Cardiac muscle cell (in vitro differentiated cells and primary cell): ENCODE measurements at regions not wholly inside any gene's neighbourhood (a gene's known extent, or its start where the extent isn't known, plus 50 kb on each side); places are given as distances from the start of the nearest gene placed in this dataset.

ENCODE experiments used
- DNase-seq, 2 donors: peaks; one replicate each; pipeline versions ENCODE4 v3.0.0 to v3.0.0-alpha.2; 2010 to 2017; ENCODE audit warnings: low read depth in 1 of 2, low spot score in 1 of 2
- H3K27ac ChIP-seq: fragments of 200-600 bp; sonication (generic); 2 replicates; pipeline ENCODE4 v1.5.1; 2016
- H3K27me3 ChIP-seq: fragments of 200-600 bp; sonication (generic); 2 replicates; pipeline ENCODE4 v1.6.0; 2016; ENCODE audit warnings: control low read depth
- H3K36me3 ChIP-seq: fragments of 200-600 bp; sonication (generic); 2 replicates; pipeline ENCODE4 v1.5.1; 2016; ENCODE audit warnings: control low read depth
- H3K4me1 ChIP-seq: fragments of 200-600 bp; sonication (generic); 2 replicates; pipeline ENCODE4 v1.8.1; 2017; ENCODE audit warnings: low read depth, mild to moderate bottlenecking, mixed run types
- H3K4me3 ChIP-seq: fragments of 200-600 bp; sonication (generic); 2 replicates; pipeline ENCODE4 v1.5.1; 2016; ENCODE audit warnings: mild to moderate bottlenecking
- H3K9me3 ChIP-seq: fragments of 200-600 bp; sonication (generic); 2 replicates; pipeline ENCODE4 v1.5.1; 2017; ENCODE audit warnings: low read depth, mild to moderate bottlenecking, control low read depth
- TF ChIP-seq, protein P1 (sequence below): IDR thresholded peaks from 2 replicates; pipeline ENCODE4 v1.5.1; 2012; ENCODE audit warnings: low read depth, mild to moderate bottlenecking, low read length

DNA sequence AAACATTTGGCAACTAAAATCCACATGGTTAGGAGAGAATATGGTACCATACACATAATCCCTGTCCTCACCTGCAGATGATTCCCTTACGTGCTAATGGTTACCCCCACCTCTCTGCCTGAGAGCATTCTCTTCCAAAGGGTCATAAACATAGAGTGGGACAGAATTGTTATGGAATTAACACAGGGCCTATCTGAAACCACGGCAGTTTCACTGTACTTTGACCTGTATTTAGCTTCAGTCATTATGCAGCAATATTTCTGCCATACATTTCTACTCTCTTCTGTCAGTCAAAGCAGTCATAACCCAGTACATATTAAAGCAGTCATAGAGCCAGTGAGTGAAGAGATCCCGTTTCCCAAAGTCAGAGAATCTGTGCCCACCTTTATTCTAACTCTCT is 1128.9 kb upstream of the NXPH2 start:
- Histone ChIP-seq H3K9me3 (no peaks in the 10 kb centered on the region), H3K36me3 (no peaks in the 10 kb centered on the region), H3K4me3 (no peak overlapping the region), H3K4me1 (no peaks in the 10 kb centered on the region), H3K27ac (no peak overlapping the region), H3K27me3 (no peaks in the 10 kb centered on the region)
- TF ChIP-seq, protein P1, sequence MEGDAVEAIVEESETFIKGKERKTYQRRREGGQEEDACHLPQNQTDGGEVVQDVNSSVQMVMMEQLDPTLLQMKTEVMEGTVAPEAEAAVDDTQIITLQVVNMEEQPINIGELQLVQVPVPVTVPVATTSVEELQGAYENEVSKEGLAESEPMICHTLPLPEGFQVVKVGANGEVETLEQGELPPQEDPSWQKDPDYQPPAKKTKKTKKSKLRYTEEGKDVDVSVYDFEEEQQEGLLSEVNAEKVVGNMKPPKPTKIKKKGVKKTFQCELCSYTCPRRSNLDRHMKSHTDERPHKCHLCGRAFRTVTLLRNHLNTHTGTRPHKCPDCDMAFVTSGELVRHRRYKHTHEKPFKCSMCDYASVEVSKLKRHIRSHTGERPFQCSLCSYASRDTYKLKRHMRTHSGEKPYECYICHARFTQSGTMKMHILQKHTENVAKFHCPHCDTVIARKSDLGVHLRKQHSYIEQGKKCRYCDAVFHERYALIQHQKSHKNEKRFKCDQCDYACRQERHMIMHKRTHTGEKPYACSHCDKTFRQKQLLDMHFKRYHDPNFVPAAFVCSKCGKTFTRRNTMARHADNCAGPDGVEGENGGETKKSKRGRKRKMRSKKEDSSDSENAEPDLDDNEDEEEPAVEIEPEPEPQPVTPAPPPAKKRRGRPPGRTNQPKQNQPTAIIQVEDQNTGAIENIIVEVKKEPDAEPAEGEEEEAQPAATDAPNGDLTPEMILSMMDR: no peak
- no peak for DNase-seq

DNA sequence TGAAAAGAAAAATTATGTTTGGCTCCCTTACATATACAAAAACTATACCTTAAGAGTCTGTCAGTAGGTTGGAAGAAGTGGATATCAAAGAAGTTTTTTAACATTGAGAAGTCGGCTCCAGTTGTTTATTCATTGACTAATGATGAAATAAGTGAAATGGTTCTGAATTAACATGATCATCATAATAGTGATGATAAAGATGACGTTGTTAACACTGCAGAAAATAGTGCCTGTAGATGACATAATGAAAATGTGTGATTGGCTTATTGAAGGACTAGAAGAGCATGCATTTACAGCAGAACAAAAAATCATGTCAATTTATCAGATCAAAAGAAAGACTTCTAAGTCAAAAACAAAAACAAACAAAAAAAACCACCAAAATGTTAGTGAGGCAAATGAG is 1125.4 kb upstream of the NXPH2 start:
- DNase-seq: no peak
- H3K4me1 ChIP-seq: no peaks in the 10 kb centered on the region
- H3K36me3 ChIP-seq: no peaks in the 10 kb centered on the region
- no peak overlapping the region for H3K27ac ChIP-seq
- TF ChIP-seq, protein P1: no peak
- H3K4me3 ChIP-seq: no peak overlapping the region
- no peaks in the 10 kb centered on the region for H3K27me3 ChIP-seq
- no peaks in the 10 kb centered on the region for H3K9me3 ChIP-seq

DNA sequence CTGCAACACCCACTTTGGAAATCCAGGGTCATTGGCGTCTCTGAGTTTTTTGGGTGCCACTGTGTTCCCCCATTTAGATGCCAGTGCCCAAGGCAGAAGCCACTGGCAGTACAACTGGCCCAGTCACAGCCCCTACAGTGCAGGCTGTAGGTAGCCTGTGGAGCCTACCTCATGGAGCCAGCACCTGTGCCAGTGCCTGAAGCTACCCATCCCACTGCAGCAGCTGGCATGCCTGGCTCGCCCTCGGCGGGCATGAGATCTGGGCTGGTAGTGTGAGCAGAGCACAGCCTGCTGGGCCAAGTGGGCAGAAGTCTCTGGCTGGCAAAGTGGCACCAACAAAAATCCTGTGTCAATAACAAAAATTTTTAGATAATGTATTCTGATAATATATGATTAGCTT is 1111.4 kb upstream of the NXPH2 start:
- Histone ChIP-seq H3K4me3 (no peak overlapping the region), H3K27me3 (no peaks in the 10 kb centered on the region), H3K27ac (no peak overlapping the region), H3K36me3 (no peaks in the 10 kb centered on the region), H3K9me3 (no peaks in the 10 kb centered on the region), H3K4me1 (no peaks in the 10 kb centered on the region)
- TF ChIP-seq, protein P1: no peak
- no peak for DNase-seq

DNA sequence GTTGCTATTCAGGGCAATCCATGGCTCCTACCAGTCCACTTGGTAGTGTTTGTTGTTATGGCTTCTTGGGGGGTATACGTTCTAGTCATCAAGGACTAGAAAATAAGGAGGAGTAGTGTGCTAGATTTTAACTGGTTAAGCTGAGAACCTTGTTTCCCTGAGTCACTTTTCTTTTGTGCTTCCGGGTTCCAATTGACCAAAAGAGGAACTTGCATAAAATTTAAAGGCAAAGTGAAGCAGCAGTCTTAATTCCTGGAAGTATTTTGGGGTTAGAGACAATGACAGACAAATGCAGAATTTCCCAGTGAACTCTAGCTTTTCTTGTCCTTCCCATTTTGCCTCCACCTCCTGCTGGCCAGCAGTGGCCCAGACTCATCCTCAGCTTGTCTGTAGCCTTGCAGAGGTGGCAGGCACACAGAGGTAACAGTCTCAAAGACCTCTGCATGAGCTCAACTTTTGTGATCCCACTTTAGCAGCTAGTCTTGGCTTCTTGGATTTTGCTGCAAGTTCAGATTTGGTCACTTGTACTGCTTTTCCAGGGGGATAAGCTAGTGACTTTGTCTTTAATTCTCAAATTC is 1105.8 kb upstream of the NXPH2 start:
- TF ChIP-seq, protein P1: no peak
- no peak for DNase-seq
- H3K9me3 ChIP-seq: no peaks in the 10 kb centered on the region
- H3K36me3 ChIP-seq: no peaks in the 10 kb centered on the region
- no peaks in the 10 kb centered on the region for H3K27me3 ChIP-seq
- H3K4me3 ChIP-seq: no peak overlapping the region
- H3K27ac ChIP-seq: no peak overlapping the region
- no peaks in the 10 kb centered on the region for H3K4me1 ChIP-seq

DNA sequence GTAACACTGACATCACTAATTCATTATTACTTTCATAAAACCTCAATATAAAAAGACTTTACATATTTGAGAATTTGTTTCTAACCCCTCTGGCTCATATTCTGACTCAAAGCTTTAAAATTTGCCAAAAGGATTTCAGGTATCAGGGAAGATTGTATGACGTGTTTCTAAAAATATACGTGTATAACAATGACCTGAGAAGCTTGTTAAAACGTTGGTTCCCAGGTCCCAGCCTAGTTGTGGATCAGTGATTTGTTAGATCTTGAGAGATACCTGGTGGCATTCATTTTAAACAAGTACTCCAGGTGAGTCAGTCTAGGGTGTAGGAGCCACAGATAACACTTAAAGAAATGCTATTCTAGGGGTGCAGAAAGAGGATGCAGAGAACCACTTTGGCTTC is 1096.8 kb upstream of the NXPH2 start:
- Histone ChIP-seq H3K27ac (no peak overlapping the region), H3K27me3 (no peaks in the 10 kb centered on the region), H3K9me3 (no peaks in the 10 kb centered on the region), H3K4me3 (no peak overlapping the region), H3K4me1 (peaks cover 4% of the 10 kb centered on the region), H3K36me3 (no peaks in the 10 kb centered on the region)
- DNase-seq: no peak
- TF ChIP-seq, protein P1: no peak

DNA sequence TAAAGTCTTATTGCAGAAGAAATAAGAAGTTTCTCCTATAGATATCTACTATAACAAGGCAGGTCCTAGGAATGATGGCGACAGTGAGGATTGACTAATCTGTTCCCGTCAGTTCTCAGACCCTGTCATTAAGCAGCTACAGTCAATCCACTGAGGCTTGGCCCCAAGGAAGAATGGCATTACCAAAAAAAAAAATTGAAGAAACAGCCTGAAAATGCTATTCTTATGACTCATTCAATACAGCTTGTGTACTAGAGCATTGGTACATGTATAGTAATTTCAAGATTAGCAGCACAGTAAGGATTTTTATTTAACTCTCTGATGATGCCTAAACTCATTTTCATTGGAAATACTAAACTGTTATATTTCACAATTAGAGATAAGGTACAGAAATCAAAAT is 1096.1 kb upstream of the NXPH2 start:
- Histone ChIP-seq H3K36me3 (no peaks in the 10 kb centered on the region), H3K4me3 (no peak overlapping the region), H3K27me3 (no peaks in the 10 kb centered on the region), H3K9me3 (no peaks in the 10 kb centered on the region), H3K4me1 (peaks cover 4% of the 10 kb centered on the region), H3K27ac (no peak overlapping the region)
- TF ChIP-seq, protein P1: no peak
- DNase-seq: peak in 1 of 2 donors; percentile 0
